ENCODE measurements at regions not wholly inside any gene's neighbourhood (a gene's known extent, or its start where the extent isn't known, plus 50 kb on each side); places are given as distances from the start of the nearest gene placed in this dataset.

DNA sequence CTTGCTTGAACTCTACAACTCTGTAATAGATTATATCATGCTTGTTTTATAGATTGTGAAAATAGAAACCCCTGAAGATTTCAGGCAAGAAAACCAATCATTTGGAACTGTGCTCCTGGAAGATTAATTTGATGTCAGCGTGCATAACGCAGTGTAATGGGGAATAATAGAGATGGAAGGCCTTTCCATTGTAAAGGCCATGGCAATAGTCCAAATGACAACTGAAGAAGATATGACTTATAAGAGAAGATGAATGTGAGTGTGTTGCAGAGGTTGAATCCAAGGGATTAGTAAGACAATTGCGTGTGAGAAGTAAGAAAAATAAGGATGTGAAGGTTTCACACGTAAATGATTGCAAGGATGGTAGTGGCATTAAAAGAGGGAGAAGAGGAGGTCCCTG is 285.0 kb downstream of the DUSP10 start:
- CTCF ChIA-PET = interaction anchor here (2.5 kb wide), 1 partner anchor 21 kb away, joined by 12 read pairs; no protein-coding TSS in a partner anchor
- Histone ChIP-seq H2AFZ (ENCODE audit: low read depth) (no peak overlapping the region), H3K4me2 (no peak overlapping the region), H3K4me1 (ENCODE audit: control insufficient read depth in 1 of 2, insufficient read depth in 2 of 2, low read depth in 1 of 2, low read length in 1 of 2) (peaks cover 4 to 23% of the 10 kb centered on the region in 2 experiments; a peak in 2 of 4 replicates), H3K36me3 (replicated peaks in 1 of 2; ENCODE audit: control insufficient read depth in 1 of 2, insufficient read depth in 2 of 2, low read length in 1 of 2) (no peaks in the 10 kb centered on the region), H3K9me2 (no peaks in the 10 kb centered on the region), H4K20me1 (ENCODE audit: insufficient read depth) (no peaks in the 10 kb centered on the region), H3K79me2 (ENCODE audit: insufficient read depth) (no peaks in the 10 kb centered on the region), H3F3A (replicated peaks; ENCODE audit: insufficient read depth) (peaks cover 14% of the 10 kb centered on the region), H3K4me3 (ENCODE audit: low read depth in 2 of 2, low read length in 1 of 2) (no peak overlapping the region), H3K9ac (no peak overlapping the region), H3K27me3 (ENCODE audit: insufficient read depth) (no peaks in the 10 kb centered on the region), H3K27ac (ENCODE audit: low read depth in 2 of 2, low read length in 1 of 2) (peak overlapping the region; percentile 82 to 84; a peak in 3 of 4 replicates), H3K9me3 (no peaks in the 10 kb centered on the region)
- TF ChIP-seq FOSL2 (IDR thresholded peaks at IDR 0.05; ENCODE audit: borderline replicate concordance, low read depth) (no peak), FOXM1 (IDR thresholded peaks at IDR 0.05; ENCODE audit: low read depth) (no peak), ELF1 (IDR thresholded peaks at IDR 0.05) (no peak), GATA2 (CRISPR knock-in tag; IDR thresholded peaks at IDR 0.05) (no peak), MEF2A (IDR thresholded peaks at IDR 0.05; ENCODE audit: borderline replicate concordance, low read depth) (no peak), RCOR1 (IDR thresholded peaks at IDR 0.05; ENCODE audit: low read length) (no peak), SMC3 (IDR thresholded peaks at IDR 0.05; ENCODE audit: low read depth, low read length) (no peak), CHD2 (IDR thresholded peaks at IDR 0.05; ENCODE audit: low read length, partially characterized antibody) (no peak), MXI1 (IDR thresholded peaks at IDR 0.05; ENCODE audit: low read depth, low read length) (no peak)
- TF ChIP-seq, protein P1, sequence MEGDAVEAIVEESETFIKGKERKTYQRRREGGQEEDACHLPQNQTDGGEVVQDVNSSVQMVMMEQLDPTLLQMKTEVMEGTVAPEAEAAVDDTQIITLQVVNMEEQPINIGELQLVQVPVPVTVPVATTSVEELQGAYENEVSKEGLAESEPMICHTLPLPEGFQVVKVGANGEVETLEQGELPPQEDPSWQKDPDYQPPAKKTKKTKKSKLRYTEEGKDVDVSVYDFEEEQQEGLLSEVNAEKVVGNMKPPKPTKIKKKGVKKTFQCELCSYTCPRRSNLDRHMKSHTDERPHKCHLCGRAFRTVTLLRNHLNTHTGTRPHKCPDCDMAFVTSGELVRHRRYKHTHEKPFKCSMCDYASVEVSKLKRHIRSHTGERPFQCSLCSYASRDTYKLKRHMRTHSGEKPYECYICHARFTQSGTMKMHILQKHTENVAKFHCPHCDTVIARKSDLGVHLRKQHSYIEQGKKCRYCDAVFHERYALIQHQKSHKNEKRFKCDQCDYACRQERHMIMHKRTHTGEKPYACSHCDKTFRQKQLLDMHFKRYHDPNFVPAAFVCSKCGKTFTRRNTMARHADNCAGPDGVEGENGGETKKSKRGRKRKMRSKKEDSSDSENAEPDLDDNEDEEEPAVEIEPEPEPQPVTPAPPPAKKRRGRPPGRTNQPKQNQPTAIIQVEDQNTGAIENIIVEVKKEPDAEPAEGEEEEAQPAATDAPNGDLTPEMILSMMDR (IDR thresholded peaks at IDR 0.05) = no peak
- no peak for DNase-seq
- POLR2A ChIA-PET = no interaction called here
- 93% methylated on average over 4 of the region's 4 CpGs for WGBS (ENCODE audit: low lambda C conversion rate)

DNA sequence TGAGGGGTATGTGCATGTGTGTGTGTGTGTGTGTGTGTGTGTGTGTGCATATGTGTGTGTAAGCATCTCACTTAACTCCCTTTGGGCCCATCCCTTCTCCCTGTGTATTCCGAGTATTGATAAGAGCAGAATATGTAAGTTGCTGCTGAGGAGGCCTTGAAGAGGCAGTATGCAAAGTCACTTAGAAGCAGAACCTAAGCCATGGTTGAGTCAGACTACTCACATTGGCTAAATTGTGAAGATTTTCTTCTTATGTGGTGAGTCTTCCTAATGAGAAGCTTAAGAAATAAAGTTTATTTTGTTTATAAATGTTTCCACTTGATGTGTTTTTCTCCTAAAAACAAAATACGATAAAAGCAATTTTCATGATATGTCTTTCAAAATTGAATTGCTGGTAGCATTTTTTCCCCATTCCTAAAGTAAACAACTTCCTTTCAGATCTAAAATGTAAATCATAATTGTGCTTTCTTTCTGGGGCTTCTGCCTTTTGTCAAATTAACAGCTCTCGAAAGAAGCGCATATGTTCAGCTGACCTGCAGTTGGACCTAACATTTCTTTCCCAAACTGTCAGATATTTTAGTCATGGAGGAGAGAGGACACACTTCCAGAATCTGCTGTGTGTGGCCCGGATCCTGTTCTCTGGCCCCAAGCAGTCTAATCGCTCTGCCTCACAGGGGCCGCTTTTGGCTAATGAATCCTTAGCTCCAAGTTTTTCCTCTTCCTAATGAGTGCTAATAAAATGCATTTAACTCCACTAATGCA is 284.0 kb downstream of the DUSP10 start:
- Histone ChIP-seq H3F3A (replicated peaks; ENCODE audit: insufficient read depth) (peaks cover 14% of the 10 kb centered on the region), H3K4me1 (ENCODE audit: control insufficient read depth in 1 of 2, insufficient read depth in 2 of 2, low read depth in 1 of 2, low read length in 1 of 2) (peaks cover 4 to 23% of the 10 kb centered on the region in 2 experiments; a peak in 2 of 4 replicates), H3K9ac (peak overlapping the region; percentile 50), H3K9me2 (no peaks in the 10 kb centered on the region), H3K36me3 (replicated peaks in 1 of 2; ENCODE audit: control insufficient read depth in 1 of 2, insufficient read depth in 2 of 2, low read length in 1 of 2) (no peaks in the 10 kb centered on the region), H3K9me3 (no peaks in the 10 kb centered on the region), H3K27ac (ENCODE audit: low read depth in 2 of 2, low read length in 1 of 2) (peak overlapping the region; percentile 82 to 84), H2AFZ (ENCODE audit: low read depth) (peak overlapping the region; percentile 65; the same call in 1 of the 2 replicates), H3K4me3 (ENCODE audit: low read depth in 2 of 2, low read length in 1 of 2) (peak overlapping the region in 1 of 2 experiments; percentile 6; a peak in 1 of 4 replicates), H3K4me2 (peak overlapping the region; percentile 50), H3K79me2 (ENCODE audit: insufficient read depth) (no peaks in the 10 kb centered on the region), H4K20me1 (ENCODE audit: insufficient read depth) (no peaks in the 10 kb centered on the region), H3K27me3 (ENCODE audit: insufficient read depth) (no peaks in the 10 kb centered on the region)
- peak; percentile 38 for DNase-seq
- no peak for TF ChIP-seq CHD2 (IDR thresholded peaks at IDR 0.05; ENCODE audit: low read length, partially characterized antibody)
- TF ChIP-seq RAD21 (IDR thresholded peaks at IDR 0.05; ENCODE audit: low read length) = no peak
- 0 out of 2 replicates have a peak, but pooled peaks have one; percentile 8 for TF ChIP-seq RXRA (IDR thresholded peaks at IDR 0.05; ENCODE audit: borderline replicate concordance, low read depth)
- TF ChIP-seq, protein P2, sequence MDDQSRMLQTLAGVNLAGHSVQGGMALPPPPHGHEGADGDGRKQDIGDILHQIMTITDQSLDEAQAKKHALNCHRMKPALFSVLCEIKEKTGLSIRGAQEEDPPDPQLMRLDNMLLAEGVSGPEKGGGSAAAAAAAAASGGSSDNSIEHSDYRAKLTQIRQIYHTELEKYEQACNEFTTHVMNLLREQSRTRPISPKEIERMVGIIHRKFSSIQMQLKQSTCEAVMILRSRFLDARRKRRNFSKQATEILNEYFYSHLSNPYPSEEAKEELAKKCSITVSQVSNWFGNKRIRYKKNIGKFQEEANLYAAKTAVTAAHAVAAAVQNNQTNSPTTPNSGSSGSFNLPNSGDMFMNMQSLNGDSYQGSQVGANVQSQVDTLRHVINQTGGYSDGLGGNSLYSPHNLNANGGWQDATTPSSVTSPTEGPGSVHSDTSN (IDR thresholded peaks at IDR 0.05) = peak; percentile 57
- peak; percentile 83 for TF ChIP-seq TCF12 (IDR thresholded peaks at IDR 0.05)
- peak; percentile 3; the same call in 1 of the 2 replicates for TF ChIP-seq RCOR1 (IDR thresholded peaks at IDR 0.05; ENCODE audit: low read length)
- TF ChIP-seq EP300 (IDR thresholded peaks at IDR 0.05; ENCODE audit: borderline replicate concordance in 1 of 2, low read depth in 1 of 2, low read length in 1 of 2) = peak; percentile 25 to 59; a peak in 2 of 4 replicates
- 0 out of 2 replicates have a peak, but pooled peaks have one; percentile 3 for TF ChIP-seq GATA2 (CRISPR knock-in tag; IDR thresholded peaks at IDR 0.05)
- no peak for TF ChIP-seq TAF1 (IDR thresholded peaks at IDR 0.05; ENCODE audit: borderline replicate concordance, low read depth, low read length)
- ChIA-PET POLR2A (no interaction called here), CTCF (interaction anchor here (0.7 to 2.5 kb wide), 7 partner anchors 16 to 1007 kb away, joined by 3 to 12 read pairs (median 4); no protein-coding TSS in a partner anchor)
- WGBS (ENCODE audit: low lambda C conversion rate) = 30% methylated on average over 7 of the region's 7 CpGs
